ENCODE measurements at regions not wholly inside any gene's neighbourhood (a gene's known extent, or its start where the extent isn't known, plus 50 kb on each side); places are given as distances from the start of the nearest gene placed in this dataset.

GRCh38 chr4:8727131-8727530 is 134.6 kb downstream of the CPZ start:
- no peaks in the 10 kb centered on the region for H3K36me3 ChIP-seq
- no peaks in the 10 kb centered on the region for H3K9me3 ChIP-seq
- no peak for TF ChIP-seq POLR2A (IDR thresholded peaks at IDR 0.05)
- TF ChIP-seq CTCF (IDR thresholded peaks at IDR 0.05), result no peak
- no peak overlapping the region for H3K4me3 ChIP-seq
- 61 to 75% (median 68%) methylated on average over 10 to 12 of the region's 12 CpGs for WGBS, 4 donors
- H3K27me3 ChIP-seq, result peaks cover 0 to 50% (median 25%) of the 10 kb centered on the region in 9 donors
- H3K27ac ChIP-seq, result no peak overlapping the region
- peaks cover 0 to 5% (median 0%) of the 10 kb centered on the region in 12 donors for H3K4me1 ChIP-seq
- intact Hi-C loops (cut with DNase I), result no loop called here
- DNase-seq, result no peak
- no peak for ATAC-seq

DNA sequence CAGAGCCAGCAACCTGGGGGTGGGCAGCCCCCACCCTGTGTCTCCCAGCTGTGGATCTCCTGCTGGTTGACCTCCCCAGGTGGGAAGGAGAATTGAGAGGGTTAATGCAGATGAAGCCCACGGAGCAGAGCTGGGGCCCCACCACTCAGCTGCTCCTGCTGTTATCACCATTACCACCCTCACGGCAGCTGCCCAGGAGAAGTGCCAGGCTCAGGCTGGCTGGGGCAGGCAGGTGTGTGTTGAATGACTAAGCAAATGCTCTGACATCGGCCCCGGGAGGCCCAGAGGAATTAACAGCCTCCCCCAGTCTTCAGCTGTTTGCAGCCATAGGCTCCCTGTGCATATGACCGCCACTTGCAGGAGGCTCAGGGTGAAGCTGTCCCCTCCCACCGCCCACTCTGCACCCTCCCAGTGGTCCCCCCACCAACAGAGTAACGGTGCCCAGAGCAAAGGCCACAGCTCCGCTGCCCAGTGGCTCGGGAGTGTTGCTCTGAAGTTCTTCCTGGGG is 133.8 kb downstream of the CPZ start:
- Histone ChIP-seq H3K27me3 (peaks cover 0 to 54% (median 25%) of the 10 kb centered on the region in 9 donors), H3K4me1 (peaks cover 0 to 5% (median 0%) of the 10 kb centered on the region in 12 donors), H3K36me3 (no peaks in the 10 kb centered on the region), H3K27ac (no peak overlapping the region), H3K9me3 (no peaks in the 10 kb centered on the region), H3K4me3 (no peak overlapping the region)
- ATAC-seq (no peak), DNase-seq (peak in 2 of 5 donors; percentile 14 to 32)
- 33 to 37% (median 36%) methylated on average over 3 to 9 of the region's 9 CpGs for WGBS, 4 donors
- TF ChIP-seq POLR2A (IDR thresholded peaks at IDR 0.05), result no peak
- TF ChIP-seq CTCF (IDR thresholded peaks at IDR 0.05), result no peak
- intact Hi-C loops (cut with DNase I), result no loop called here

- no peak overlapping the region for H3K4me3 ChIP-seq
- H3K36me3 ChIP-seq, result no peaks in the 10 kb centered on the region
- H3K4me1 ChIP-seq, result peaks cover 0 to 5% (median 0%) of the 10 kb centered on the region in 12 donors
- 60 to 69% (median 65%) methylated on average over 8 to 10 of the region's 10 CpGs for whole genome bisulfite sequencing, 4 donors
- intact Hi-C loops (cut with DNase I), result no loop called here
- H3K9me3 ChIP-seq, result no peaks in the 10 kb centered on the region
- peak in 1 of 5 donors; percentile 1 for DNase-seq
- H3K27me3 ChIP-seq, result peaks cover 0 to 55% (median 25%) of the 10 kb centered on the region in 9 donors
- ATAC-seq, result no peak
- TF ChIP-seq CTCF (IDR thresholded peaks at IDR 0.05) (no peak), POLR2A (IDR thresholded peaks at IDR 0.05) (no peak)
- no peak overlapping the region for H3K27ac ChIP-seq
These were observed 133.3 kb downstream of the CPZ start for GRCh38 chr4:8725845-8726244.

GRCh38 chr4:8725071-8725841 is 132.7 kb downstream of the CPZ start:
- intact Hi-C loops (cut with DNase I), result no loop called here
- no peaks in the 10 kb centered on the region for H3K9me3 ChIP-seq
- peak in 3 of 5 donors; percentile 3 to 48 (median 12) for DNase-seq
- H3K4me3 ChIP-seq, result no peak overlapping the region
- ATAC-seq, result no peak
- TF ChIP-seq POLR2A (IDR thresholded peaks at IDR 0.05), result no peak
- TF ChIP-seq CTCF (IDR thresholded peaks at IDR 0.05), result no peak
- H3K4me1 ChIP-seq, result peaks cover 0 to 5% (median 0%) of the 10 kb centered on the region in 12 donors
- no peaks in the 10 kb centered on the region for H3K36me3 ChIP-seq
- 9 to 22% (median 17%) methylated on average over 10 to 26 of the region's 26 CpGs for WGBS, 4 donors
- H3K27ac ChIP-seq, result no peak overlapping the region
- H3K27me3 ChIP-seq, result peaks cover 0 to 55% (median 25%) of the 10 kb centered on the region in 9 donors
